ENCODE measurements at regions not wholly inside any gene's neighbourhood (a gene's known extent, or its start where the extent isn't known, plus 50 kb on each side); places are given as distances from the start of the nearest gene placed in this dataset.
A peak's percentile ranks its signal among the peaks of the same experiment; 100 is the strongest.
"Not testable (repeated sequence)": the region's sequence is repeated elsewhere in the genome, so short reads cannot be mapped to it uniquely, and the experiment has no call there.

DNA sequence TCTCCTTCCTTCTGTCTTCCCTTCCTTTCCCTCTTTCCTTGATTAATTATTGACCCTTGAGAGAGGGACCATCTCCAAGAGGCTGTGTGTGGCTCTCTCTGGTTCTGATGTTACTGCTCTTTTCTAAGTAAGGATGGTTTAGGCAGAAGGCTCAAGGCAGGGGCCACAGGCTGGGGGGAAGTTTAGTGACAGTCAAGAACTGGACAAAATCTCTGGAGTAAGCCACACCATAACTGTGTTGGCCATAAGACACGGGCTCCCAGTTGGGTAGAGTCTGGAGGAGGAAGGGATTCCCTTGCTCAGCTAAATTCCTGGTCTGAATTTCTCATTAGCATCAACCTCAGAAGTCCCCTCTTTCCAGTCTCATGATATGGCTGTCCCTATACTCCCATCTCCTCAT lies 74.7 kb downstream of the BUD13 start:
- no peak for DNase-seq

DNA sequence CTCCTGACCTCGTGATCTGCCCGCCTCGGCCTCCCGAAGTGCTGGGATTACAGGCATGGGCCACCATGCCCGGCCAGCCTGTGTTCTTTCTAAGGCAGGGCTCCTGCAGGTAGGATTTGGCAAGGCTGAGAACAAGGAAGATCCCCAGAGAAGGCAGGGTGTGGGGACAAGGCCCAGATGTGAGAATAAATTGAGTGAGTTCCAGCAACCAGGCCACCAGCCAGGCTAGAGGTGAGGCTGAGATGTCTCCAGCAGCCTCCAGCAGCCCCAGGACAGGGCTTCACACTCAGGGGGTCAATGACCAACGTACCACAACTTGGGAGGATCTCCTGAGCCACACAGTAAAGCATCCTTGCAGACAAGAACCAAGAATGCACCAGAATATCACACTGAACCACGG lies 75.1 kb downstream of the BUD13 start:
- no peak for DNase-seq

DNA sequence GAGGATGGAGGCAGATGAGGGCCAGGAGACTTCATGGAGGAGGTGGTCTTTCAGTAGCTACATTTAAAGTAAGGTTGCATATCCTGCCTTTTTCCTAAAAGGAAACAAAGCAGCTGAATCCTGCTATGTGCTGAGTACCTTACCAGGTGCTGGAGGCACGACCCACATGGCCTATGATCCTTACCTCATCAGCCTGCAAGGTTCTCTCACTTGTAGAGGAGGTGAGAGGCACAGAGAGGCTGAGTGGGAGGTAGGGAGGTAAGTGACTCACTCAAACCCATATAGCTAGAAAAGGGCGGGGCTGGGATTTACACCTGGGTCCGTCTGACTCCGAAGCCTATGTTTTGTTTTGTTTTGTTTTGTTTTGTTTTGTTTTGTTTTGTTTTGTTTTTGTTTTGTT lies 75.8 kb downstream of the BUD13 start:
- no peak for DNase-seq

DNA sequence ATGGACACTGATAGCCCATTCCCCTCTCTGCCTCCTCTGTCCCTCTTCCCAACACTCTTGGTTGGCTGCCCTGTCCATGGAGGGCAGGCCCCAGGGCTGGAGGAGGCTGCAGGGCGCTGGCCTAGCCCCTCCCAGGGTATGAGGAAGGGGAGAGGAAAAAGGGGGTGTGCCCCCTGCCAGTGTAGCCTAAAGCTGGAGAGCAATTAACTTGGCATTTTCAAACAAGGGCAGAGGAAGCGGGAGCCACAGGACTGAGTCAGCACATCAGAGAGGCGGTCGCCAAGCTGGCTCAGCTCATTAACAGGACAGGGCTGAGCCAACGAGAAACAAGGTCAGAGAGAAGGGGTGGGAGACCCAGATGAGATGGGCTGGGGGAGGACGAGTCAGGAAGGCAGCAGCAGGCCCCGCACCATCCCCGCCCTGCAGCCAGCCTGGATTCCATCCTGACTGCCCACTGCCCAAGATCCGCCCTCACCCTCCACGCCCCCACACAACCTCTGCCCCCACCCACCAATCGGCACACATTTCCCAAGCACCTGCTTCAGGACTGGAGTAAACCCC lies 76.3 kb downstream of the BUD13 start:
- DNase-seq: no peak

DNA sequence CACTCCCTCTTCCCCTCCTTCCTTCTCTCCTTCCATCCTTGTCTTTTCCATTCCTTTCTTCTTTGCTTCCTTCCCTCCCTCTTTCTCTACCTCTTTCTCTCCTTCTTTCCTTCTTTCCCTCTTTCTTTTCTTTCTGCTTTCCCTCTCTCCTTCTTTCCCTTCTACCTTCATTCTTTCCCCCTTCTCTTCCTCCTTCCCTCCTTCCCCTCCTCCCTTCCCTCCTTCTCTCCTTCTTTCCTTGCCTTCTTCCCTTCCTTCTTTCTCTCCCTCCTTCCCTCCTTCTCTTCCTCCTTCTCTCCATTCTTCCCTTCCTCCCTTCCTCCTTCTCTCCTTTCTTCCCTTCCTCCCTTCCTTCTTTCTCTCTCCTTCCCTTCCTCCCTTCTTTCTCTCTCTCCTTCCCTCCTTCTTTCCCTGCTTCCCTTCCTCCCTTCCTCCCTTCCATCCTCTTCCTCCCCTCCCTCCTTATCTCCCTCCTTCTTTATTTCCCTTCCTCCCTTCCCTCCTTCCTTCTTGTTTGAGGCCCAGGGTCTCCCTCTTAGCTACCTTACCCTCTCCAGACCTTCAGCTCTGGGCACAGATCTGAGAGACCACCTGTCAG lies 77.0 kb downstream of the BUD13 start:
- no peak for DNase-seq

DNA sequence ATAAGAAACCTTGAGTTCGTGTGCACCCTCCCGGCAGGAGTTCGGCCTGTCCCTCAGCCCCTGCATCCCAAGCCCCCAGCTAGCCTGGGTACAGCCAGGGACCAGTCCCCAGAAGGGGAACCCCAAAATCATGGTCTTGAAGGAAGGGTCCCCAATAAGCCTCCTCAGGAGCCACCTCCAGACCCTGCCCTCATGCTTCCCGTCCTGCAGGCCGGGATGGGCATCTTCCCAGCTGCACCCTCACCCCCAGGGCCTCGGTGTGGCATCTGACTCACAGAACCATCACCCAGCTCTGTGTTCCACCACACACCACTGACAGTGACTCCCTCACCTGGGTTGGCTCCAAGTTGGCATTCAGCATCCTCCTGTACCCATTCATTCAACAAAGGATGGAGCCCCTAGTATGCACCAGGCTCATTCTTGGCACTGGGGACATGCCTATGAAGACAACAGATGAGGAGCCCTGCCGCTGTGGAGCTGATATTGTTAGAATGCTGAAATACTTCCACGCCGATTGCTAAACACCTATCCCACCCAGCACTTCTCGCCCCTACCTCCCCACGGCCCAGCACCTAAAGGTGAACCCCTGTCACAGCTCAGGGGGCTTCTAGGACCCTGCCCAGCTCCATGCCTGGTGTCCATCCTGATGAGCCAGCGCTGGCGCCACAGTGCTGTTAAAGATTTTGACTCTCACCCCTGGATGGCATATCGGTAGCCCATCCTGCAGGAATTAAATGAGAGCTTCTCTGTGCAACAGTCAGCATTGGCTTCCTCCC lies 77.8 kb downstream of the BUD13 start:
- no peak for DNase-seq

DNA sequence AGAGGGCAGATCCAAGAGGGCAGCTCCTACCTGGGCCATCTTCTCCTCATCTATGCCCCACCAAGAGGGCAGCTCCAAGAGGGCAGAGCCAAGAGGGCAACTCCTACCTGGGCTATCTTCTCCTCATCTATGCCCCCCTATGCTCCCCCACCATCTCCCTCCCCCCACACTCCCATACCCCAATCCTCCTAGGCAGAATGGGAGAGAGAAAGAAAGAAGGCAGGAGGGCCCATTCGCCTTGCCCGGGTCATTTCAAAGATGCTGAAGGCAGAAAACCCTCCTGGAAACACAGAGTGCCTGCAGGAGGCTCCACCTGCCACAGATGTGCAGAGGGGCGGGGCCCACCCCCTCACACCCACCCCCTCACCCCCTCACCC lies 78.5 kb downstream of the BUD13 start:
- DNase-seq: no peak

DNA sequence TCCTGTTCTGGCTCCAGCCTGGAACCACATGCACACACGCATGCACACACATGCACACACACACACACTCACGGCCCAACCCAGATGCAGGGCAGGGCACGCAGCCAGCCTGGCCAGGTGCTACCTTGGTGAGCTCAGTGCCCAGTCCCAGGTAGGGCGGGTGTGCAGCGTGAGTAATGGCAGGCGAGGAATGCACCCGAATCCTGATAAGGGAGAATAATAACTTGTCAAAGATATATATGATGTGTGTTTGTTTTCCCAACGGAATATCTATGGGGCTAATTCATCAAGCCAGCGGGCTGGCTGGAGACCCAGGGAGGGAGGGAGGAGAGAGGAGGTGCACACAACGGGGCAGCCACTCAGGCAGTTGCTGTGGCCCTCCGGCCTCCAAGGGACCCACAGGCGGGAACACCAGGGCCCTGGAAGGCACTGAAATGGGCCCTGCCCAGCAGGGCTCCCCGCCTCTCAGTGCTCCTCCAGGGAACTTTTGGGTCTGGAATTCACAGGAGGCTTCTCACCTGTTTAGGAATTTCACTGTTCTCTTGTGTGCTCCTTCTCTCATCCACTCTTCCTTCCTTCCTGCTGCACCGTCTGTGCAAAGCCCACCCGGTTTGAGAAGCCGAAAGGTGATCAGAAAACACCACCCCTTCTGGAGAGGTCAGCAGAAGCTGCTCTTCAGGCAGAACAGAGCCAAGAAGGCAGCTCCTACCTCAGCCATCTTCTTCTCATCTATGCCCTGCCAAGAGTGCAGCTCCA lies 79.0 kb downstream of the BUD13 start:
- DNase-seq: no peak

DNA sequence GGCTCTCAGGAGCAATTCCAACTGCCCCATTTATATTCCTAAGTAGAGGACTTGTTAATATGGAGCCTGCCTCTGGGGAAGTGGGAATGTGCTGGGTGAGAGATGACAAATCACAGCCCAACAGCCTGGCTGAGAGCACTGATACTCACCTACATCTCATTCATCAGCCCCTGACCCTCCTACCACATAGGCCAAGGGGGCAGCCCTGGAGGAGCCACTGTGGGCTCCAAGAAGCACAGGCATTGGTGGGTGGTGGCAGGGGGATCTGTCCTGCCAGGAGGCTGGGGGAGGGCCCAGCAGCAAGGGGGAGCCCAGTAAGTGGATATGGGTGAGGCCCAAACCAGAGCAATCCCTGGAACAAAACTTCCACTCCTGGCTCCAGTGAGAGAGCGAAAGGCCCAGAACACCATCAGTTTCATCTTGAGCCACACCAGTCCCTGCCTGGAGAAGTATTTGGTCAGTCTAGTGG lies 79.7 kb downstream of the BUD13 start:
- no peak for DNase-seq

DNA sequence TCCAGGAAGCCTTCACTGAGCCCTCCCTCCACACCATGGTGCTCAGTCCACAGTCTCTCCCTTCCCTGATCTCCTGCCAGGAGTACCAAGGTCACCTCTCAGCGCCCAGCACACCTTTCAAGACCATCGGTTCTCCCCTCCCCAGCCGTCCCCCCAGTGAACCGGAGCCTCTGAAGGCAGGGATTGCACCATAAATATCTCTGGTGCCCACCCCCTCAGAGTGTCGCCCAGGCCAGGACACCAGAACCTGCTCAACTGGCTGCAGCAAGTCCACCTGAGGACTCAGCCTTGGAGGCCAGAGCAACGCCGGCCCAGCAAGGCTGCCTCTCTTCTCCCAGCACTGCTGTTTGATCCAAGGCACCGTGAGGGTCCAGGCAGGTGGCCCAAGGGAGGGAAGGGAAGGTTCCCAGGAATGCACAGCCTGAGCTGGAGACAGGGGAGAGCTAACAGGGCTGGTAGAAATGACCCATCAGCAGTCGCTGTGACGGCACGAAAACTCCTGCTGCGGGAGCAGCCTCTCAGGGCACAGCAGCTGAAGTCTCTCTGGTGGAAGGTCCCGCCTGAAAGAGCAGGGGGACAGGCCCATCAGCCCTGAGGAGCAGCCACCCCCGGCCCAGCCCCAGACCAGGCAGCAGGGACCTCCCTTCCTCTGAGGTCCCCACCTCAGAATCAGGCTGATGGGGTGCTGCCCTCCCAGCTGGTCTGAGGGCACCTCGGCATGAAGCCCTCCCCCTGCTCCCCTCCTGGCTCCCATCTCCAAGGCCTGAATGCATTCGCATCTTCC lies 80.3 kb downstream of the BUD13 start:
- DNase-seq: no peak

DNA sequence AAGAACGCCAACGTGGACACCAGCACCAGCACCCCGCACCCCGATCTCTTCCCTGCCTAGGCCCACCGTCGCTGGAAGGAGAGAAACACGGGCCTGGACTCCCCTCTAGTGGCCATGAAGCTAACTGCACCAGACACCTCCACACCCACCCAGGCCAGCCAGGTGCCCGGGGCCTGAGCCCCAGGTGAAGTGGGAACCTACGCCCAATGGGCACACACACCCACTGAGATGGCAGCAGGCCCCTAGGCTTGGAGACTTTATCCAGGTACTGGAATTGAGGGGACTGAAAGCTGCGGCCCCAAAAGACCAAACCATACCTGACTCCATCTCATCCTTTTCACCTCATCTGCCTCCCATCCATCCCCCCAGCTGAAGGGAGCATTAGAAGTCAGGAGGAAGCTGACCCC lies 81.0 kb downstream of the BUD13 start:
- peak; percentile 19 for DNase-seq

DNA sequence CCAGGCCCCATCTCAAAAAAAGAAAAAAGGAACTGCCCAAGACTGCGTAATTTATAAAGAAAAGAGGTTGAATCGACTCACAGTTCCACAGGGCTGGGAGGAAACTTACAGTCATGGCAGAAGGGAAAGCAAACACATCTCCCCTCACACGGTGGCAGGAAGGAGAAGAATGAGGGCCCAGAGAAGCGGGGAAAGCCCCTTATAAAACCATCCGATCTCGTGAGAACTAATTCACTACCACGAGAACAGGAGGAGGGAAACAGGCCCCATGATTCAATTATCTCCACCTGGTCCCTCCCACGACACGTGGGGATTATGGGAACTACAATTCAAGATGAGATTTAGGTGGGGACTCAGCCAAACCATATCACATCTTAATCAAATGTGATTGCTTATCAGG lies 82.2 kb downstream of the BUD13 start:
- no peak for DNase-seq

DNA sequence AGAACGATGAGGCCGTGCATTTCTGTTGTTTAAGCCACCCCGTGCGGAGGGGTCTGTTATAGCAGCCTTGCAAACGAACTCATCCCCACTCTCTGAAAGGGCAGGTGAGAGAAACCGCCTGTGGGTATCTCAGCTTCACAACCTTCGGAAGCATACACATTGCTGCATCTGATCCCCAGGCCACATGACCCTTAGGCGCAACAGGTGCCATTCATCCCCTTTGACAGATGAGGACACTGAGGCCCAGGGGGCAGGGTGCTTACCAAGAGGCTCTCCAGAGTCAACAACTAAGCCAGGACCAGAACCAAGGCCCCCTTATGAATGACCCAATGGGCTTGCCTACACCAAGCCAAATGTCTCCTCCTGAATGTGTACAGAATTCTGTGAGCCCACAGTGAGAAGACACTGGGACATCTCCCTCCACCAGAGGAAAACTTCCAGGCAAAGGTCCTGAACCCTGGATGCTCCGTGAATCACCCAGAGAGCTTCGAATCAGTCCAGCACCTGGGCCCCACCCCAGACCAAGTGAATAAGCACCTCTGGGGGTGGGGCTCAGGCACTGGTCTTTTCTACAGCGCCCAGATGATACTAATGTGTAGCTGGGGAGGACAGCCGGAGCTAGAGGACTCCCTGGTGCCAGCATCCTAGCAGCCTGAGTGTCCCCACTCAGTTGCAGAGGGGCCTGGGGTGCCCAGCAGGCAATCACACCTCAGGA lies 83.2 kb downstream of the BUD13 start:
- DNase-seq: no peak

DNA sequence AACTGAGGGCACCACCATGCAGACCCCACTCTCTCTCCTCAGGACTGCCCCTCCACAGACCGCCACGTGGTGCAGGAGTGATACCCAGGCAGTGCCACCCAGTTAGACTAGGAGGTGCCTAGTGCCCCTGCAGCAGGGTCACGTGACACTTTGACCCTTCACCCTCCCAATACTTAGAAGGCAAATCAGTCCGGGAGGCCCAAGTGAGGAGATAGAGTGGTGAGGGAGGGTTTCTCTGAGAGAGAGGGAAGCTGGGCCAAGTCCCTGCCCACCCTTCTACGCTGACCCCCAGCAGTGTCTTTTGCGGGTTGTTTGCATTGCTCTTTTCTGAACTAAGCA lies 84.6 kb downstream of the BUD13 start:
- DNase-seq: no peak

DNA sequence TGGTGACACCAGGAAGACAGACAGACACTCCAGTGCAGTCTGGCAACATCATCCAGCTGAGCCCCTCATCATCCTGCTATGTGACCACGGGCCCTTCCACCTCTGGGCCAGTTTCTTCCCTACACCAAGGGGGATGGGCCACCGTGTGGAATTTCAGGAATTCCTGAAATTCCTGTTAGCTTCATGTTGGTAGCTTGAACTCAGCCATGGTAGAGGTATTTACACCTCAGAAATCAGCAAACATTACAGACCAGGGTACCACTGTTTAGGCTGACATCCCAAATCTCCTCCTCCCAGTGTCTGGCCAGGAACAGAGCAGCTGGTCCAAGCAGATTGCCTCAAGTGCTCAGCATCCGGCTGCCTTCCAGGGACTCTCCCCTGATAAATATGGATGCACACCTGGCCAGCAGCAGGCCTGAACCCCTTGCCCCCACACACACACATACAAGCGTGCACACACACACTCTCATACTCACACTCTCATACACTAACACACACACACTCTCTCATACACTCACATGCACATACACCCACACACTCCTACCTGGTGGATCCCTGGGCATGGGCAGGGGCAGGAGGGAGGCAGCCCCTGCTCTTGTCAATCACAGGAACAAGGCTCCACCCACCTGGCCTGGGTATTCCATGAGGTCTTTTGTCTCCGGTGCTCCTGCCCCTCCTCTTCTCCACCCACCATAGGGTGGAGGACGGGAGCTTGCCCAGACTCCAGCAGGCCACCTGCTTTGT lies 85.2 kb downstream of the BUD13 start:
- no peak for DNase-seq

DNA sequence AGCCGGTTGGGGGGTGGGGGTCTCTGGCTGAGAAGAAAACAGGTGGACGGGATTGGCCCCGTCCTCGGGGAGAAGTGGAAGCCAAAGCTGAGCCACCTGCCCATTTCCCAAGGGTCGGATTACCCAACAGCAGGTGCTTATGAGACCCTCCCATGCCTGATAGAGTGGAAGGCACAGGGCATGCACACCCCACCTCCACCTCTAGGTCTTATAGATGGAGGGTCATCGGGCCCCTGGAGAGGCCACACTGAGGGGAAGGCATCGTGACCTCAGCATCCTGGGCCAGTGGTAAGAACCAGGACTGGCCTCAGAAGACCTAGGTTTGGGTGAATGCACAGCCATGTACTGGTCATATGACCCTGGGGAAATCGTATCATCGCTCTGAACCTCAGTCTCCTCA lies 85.9 kb downstream of the BUD13 start:
- DNase-seq: no peak

DNA sequence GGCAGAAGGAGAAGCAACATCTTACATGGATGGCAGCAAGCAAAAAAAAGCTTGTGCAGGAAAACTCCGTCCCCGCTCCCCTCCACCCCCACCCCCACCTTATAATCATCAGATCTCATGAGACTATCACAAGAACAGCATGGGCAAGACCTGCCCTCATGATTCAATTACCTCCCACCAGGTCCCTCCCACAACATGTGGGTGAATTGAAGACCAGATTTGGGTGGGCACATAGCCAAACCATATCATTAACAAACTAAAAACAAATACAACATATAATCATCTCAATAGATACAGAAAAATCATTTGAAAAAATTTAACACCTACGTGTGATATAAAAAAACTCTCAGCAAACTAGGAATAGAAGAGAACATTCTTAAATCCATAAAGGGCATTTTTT lies 88.8 kb downstream of the BUD13 start:
- DNase-seq: no peak

DNA sequence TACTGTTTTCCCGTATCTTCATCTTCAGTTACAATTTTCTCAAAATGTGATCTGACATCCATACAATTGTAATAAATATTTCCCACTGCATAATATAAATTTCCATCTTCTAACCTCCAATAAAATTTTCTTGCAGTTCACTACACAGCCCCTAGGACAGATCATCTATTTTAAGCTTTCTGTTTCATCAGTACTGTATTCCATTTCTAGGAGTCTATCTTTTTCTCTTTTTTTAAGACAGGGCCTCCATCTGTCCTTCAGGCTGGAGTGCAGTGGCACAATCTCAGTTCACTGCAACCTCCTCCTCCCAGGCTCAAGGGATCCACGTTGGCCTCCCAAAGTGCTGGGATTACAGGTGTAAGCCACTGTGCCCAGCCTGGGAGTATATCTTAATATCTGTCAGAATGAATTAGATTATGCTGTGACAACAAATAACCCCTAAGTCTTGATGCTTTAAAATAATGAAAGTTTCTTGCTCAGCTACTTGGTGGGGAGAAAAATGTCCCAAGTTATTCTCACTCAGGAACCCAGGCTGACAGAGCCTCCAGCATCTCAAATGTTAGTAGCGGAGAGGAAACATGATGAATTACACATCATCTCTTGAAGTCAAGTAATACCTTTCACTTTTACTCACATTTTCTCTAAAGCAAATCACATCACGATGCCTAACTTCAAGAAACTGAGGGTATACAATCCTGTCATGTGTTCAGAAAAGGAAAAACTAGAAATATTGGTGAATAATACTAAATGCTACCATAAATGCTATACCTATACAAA lies 92.2 kb downstream of the BUD13 start:
- DNase-seq: no peak

DNA sequence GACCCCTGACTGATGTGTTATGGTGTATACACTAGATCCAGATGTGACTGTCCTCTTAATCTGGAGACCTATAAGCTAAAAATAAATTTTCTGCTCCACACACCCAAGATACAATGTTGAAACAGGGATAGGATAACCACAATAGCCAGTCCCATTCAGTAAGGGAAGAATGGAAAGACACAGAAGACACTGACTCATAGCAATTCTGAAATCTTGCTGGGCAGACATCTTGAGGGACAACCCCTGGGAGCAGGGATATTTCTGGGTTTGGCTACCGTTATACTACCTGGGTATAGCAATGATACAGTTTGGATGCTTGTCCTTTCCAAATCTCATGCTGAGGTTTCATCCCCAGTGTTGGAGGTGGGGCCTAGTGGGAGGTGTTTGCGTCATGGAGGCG lies 93.9 kb downstream of the BUD13 start:
- no peak for DNase-seq

DNA sequence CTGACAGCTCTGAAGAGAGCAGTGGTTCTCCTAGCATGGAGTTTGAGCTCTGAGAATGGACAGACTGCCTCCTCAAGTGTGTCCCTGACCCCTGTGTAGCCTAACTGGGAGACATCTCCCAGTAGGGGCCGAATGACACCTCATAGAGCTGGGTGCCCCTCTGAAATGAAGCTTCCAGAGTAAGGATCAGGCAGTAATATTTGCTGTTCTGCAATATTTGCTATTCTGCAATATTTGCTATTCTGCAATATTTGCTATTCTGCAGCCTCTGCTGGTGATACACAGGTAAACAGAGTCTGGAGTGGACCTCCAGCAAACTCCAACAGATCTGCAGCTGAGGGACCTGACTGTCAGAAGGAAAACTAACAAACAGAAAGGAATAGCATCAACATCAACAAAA lies 105.5 kb downstream of the BUD13 start:
- not testable (repeated sequence) for DNase-seq
